ENCODE measurements at regions not wholly inside any gene's neighbourhood (a gene's known extent, or its start where the extent isn't known, plus 50 kb on each side); places are given as distances from the start of the nearest gene placed in this dataset.

DNA sequence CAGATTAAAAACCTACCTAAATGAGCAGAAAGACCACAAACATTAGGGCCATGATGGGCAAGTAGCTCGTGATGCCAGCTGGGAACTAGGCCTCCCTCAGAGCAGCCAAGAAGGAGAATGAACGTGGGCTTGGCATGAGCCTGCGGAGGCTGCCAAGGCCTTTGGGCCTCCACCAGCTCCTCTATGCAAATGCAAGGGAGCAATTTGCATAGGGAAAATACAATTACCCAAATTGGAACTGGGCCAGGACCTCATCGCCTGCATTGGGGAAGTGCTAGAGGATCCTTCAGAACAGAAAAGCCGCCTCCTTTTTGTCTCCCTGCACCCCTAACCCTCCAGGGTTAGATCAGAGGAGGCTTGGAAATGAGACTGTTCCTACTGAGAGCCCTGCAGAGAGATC, 326.4 kb downstream of the SMAD2 start:
- H3K4ac ChIP-seq (ENCODE audit: low read depth, low read length) = no peak overlapping the region
- no peak overlapping the region for H3K4me3 ChIP-seq (ENCODE audit: insufficient read depth, low read depth, low read length)
- WGBS, 2 experiments (ENCODE audit: extremely low coverage in 2 of 2, insufficient read length in 1 of 2) = no CpG with 5 or more reads among the region's 5 CpGs
- H3K14ac ChIP-seq (replicated peaks; ENCODE audit: low read depth, low read length) = no peak overlapping the region
- H2AFZ ChIP-seq (replicated peaks; ENCODE audit: low read length, poor library complexity) = no peak overlapping the region
- H2BK20ac ChIP-seq (ENCODE audit: low read depth, low read length) = no peak overlapping the region
- dilution Hi-C loops (cut with HindIII; ENCODE audit: low sequenced_read_pairs, unreplicated experiment) = no loop called here
- H2AK9ac ChIP-seq (replicated peaks; ENCODE audit: low read depth, low read length, poor library complexity) = no peak overlapping the region
- no peak overlapping the region for H2AK5ac ChIP-seq (ENCODE audit: low read depth, low read length)
- H3K4me1 ChIP-seq (ENCODE audit: control insufficient read depth, insufficient read depth, low read length) = no peaks in the 10 kb centered on the region
- no peak overlapping the region for H4K8ac ChIP-seq (ENCODE audit: low read depth in 2 of 2, low read length in 2 of 2)
- no peak overlapping the region for H4K91ac ChIP-seq (ENCODE audit: insufficient read depth, low read depth, low read length)
- no peaks in the 10 kb centered on the region for H3K27me3 ChIP-seq (ENCODE audit: control insufficient read depth, insufficient read depth, low read length)
- H3K36me3 ChIP-seq (ENCODE audit: control insufficient read depth, insufficient read depth, low read length) = no peaks in the 10 kb centered on the region
- no peak overlapping the region for H3K56ac ChIP-seq (ENCODE audit: extremely low read depth, insufficient read depth, low read length)
- no peak overlapping the region for H4K5ac ChIP-seq (ENCODE audit: low read depth, low read length)
- H3K23ac ChIP-seq (ENCODE audit: low read depth, low read length) = no peak overlapping the region
- in situ Hi-C loops (cut with MboI; ENCODE audit: low sequenced_read_pairs) = no loop called here
- no peak for ATAC-seq (ENCODE audit: low read depth)
- H3K9ac ChIP-seq (ENCODE audit: low read depth, low read length) = no peak overlapping the region
- no peaks in the 10 kb centered on the region for H3K9me1 ChIP-seq (ENCODE audit: insufficient read depth, low read length)
- BruUV-seq (replicated peaks) = no TSS peak
- H3K9me3 ChIP-seq (ENCODE audit: control insufficient read depth, insufficient read depth, low read length) = peaks cover 12% of the 10 kb centered on the region; the same call in 1 of the 2 replicates
- no peak overlapping the region for H2BK5ac ChIP-seq (ENCODE audit: low read depth, low read length, poor library complexity, severe bottlenecking)
- DNase-seq = no peak
- ChIA-PET POLR2A (ENCODE audit: unreplicated experiment) (no interaction called here), CTCF (no interaction called here)
- no peak overlapping the region for H3K18ac ChIP-seq (ENCODE audit: low read depth, low read length)
- H2BK15ac ChIP-seq (ENCODE audit: low read depth, low read length) = no peak overlapping the region
- intact Hi-C loops (cut with micrococcal nuclease) = no loop called here
- H3K27ac ChIP-seq (ENCODE audit: insufficient read depth, low read length) = no peak overlapping the region
- H3K4me2 ChIP-seq (ENCODE audit: low read depth, low read length) = no peak overlapping the region
- TF ChIP-seq MAZ (IDR thresholded peaks at IDR 0.05; ENCODE audit: borderline replicate concordance, low read depth, low read length) (no peak), RFX5 (IDR thresholded peaks at IDR 0.05; ENCODE audit: low read depth, low read length) (no peak), FOS (IDR thresholded peaks at IDR 0.05; ENCODE audit: low read depth, low read length) (no peak), NFE2L2 (IDR thresholded peaks at IDR 0.05; ENCODE audit: low read depth, low read length) (no peak), SMC3 (IDR thresholded peaks at IDR 0.05; ENCODE audit: low read depth, low read length) (no peak), CHD1 (IDR thresholded peaks at IDR 0.05; ENCODE audit: low read depth, low read length) (no peak), RCOR1 (IDR thresholded peaks at IDR 0.05; ENCODE audit: insufficient replicate concordance, low read length) (no peak), RAD21 (IDR thresholded peaks at IDR 0.05; ENCODE audit: low read length) (no peak), CEBPB (IDR thresholded peaks at IDR 0.05; ENCODE audit: low read depth, low read length) (no peak), BHLHE40 (IDR thresholded peaks at IDR 0.05; ENCODE audit: low read depth, low read length) (no peak)
- TF ChIP-seq, protein P1, sequence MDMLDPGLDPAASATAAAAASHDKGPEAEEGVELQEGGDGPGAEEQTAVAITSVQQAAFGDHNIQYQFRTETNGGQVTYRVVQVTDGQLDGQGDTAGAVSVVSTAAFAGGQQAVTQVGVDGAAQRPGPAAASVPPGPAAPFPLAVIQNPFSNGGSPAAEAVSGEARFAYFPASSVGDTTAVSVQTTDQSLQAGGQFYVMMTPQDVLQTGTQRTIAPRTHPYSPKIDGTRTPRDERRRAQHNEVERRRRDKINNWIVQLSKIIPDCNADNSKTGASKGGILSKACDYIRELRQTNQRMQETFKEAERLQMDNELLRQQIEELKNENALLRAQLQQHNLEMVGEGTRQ (IDR thresholded peaks at IDR 0.05; ENCODE audit: low read depth, low read length) = no peak
- TF ChIP-seq, protein P2, sequence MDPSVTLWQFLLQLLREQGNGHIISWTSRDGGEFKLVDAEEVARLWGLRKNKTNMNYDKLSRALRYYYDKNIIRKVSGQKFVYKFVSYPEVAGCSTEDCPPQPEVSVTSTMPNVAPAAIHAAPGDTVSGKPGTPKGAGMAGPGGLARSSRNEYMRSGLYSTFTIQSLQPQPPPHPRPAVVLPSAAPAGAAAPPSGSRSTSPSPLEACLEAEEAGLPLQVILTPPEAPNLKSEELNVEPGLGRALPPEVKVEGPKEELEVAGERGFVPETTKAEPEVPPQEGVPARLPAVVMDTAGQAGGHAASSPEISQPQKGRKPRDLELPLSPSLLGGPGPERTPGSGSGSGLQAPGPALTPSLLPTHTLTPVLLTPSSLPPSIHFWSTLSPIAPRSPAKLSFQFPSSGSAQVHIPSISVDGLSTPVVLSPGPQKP (IDR thresholded peaks at IDR 0.05; ENCODE audit: borderline replicate concordance, low read depth, low read length) = no peak
- TF ChIP-seq, protein P3, sequence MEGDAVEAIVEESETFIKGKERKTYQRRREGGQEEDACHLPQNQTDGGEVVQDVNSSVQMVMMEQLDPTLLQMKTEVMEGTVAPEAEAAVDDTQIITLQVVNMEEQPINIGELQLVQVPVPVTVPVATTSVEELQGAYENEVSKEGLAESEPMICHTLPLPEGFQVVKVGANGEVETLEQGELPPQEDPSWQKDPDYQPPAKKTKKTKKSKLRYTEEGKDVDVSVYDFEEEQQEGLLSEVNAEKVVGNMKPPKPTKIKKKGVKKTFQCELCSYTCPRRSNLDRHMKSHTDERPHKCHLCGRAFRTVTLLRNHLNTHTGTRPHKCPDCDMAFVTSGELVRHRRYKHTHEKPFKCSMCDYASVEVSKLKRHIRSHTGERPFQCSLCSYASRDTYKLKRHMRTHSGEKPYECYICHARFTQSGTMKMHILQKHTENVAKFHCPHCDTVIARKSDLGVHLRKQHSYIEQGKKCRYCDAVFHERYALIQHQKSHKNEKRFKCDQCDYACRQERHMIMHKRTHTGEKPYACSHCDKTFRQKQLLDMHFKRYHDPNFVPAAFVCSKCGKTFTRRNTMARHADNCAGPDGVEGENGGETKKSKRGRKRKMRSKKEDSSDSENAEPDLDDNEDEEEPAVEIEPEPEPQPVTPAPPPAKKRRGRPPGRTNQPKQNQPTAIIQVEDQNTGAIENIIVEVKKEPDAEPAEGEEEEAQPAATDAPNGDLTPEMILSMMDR (conservative IDR thresholded peaks at IDR 0.05; ENCODE audit: low read depth, low read length) = no peak
- no peaks in the 10 kb centered on the region for H4K20me1 ChIP-seq (ENCODE audit: insufficient read depth, low read length)
- H3K79me1 ChIP-seq (ENCODE audit: low read depth in 1 of 2, low read length in 2 of 2) = no peaks in the 10 kb centered on the region
- H2BK120ac ChIP-seq (ENCODE audit: low read depth, low read length) = no peak overlapping the region
